ENCODE measurements at regions not wholly inside any gene's neighbourhood (a gene's known extent, or its start where the extent isn't known, plus 50 kb on each side); places are given as distances from the start of the nearest gene placed in this dataset.
A peak's percentile ranks its signal among the peaks of the same experiment; 100 is the strongest.

DNA sequence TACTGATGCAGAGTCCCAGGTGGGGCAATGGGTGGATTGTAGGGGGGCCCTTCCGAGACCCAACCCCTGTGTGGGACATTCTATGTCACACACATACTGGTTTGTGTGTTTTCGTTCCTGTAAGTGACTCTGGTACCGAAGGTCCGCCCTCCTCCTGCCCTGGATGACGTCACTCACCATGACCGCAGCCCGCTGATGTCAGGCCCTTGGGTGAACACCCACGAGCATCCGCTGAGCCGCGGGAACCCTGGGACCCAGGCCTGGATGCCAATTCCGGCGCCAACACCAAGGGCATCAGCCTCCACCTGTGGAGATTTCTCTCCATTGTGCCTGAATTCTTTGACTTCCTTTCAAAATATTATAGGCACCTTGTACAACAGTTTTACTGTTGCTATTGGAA, 184.3 kb downstream of the MTRR start:
- DNase-seq, result no peak

DNA sequence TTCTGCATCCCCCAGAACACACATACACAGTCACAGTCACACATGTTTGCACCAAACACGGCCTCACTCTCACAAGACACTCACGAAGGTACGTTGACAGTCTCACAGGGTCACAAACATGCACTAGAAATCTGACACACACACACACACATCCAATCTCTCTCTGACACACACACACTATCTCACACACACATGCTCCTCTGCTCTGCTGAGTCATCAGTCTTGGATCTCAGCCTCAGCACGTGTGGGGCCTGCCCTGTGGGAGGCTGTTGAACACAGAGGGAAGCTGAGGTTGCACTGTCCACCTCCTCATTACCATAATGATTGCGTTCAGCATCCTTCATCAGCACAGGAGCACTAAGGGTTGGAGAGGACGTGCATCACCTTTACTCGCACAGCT, 188.8 kb downstream of the MTRR start:
- DNase-seq, result no peak

DNA sequence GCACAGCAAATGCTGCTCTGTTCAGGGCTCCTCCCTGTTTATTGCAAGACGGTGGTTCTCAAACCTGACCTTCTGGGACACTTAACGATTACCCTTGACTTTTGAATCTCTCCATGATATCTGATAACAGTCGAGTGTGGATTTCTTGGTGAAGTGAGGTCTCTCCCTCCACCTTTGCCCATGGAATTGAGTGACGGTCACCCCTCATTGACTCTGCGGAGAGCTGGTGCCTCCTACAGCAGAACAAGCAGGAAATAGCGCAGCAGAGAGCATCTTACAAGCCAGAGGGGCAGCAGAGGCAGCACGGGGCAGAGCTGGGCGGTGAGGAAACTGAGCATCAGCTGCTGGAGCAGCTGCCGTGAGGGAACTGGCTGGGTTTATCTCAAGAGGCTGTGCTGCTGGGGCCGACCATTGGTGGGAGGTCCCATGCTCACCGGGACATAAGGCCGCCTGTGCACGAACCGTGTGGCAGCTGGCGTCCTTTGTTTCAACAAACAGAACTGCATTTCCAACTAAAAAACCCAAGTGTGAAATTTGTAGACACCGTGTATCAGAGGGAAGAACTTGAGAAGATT, 189.8 kb downstream of the MTRR start:
- DNase-seq, result no peak

GRCh38 chr5:8059337-8059736, 190.4 kb downstream of the MTRR start:
- no peak for DNase-seq

GRCh38 chr5:8060235-8060952, 191.4 kb downstream of the MTRR start:
- DNase-seq, result peak; percentile 43

DNA sequence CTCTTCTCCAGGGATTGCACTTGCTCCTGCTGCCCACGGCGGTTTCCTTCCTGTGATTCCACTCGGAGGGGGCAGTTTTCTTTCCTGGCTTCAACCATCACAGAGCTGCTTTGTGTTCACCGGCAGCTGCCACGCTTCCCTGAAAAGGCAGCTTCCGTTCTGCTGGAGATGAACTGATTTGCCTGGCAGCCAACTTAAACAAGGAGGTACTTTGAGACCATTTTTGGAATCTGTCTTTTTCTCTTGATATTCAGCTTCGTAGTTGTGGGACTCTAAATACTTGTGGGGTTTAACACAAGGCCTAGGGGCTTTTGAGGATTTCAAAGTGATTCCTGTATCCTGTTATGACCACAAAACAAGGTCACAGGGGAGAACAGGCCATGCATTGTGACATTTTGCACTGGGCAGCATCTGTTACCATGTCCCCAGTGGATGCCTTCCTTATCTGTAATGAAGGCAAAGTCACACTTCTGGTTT, 192.0 kb downstream of the MTRR start:
- peak; percentile 1 for DNase-seq

GRCh38 chr5:8062521-8062920, 193.6 kb downstream of the MTRR start:
- no peak for DNase-seq

- DNase-seq, result no peak
Observed at GRCh38 chr5:8068078-8068477, 199.1 kb downstream of the MTRR start.

GRCh38 chr5:8070138-8070537, 201.2 kb downstream of the MTRR start:
- no peak for DNase-seq

- DNase-seq, result no peak
Observed at GRCh38 chr5:8079056-8079455, 210.1 kb downstream of the MTRR start.

GRCh38 chr5:8081179-8081578, 212.2 kb downstream of the MTRR start:
- no peak for DNase-seq

DNA sequence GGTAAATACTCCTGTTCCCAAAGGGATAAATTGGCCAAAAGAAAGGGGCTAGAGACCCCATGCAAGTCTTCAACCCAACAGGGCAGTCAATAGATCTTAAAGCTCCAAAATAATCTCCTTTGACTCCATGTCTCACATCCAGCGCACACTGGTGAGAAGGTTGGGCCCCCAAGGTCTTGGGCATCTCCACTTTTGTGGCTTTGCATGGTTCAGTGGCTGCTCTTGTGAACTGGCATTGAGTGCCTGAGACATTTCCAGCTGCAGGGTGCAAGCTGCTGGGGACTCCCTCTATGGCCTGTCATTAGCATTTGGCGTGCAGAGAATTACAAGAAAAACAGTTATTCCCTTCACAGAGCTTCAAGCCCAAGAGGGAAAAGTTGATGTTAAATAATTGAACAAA, 224.7 kb downstream of the MTRR start:
- no peak for DNase-seq

DNA sequence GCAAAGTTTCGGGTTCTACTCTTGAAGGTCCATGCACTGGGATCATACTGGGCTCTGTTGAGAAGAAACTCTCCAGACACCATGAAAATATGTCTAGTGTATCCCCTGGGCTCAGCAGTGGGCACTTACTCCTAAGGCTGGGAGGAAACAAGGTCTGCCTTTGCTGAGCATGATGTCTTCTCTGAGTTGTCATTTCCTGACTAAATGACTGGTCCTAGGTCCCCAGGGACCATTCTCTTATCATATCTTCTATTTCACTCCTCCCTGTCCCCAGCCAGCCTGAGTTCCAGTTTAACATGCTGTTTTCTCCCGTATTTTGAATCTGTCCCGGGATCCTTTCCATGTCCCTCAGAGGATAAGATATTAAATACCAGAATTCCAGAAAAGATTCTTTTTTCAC, 225.4 kb downstream of the MTRR start:
- DNase-seq, result no peak

DNA sequence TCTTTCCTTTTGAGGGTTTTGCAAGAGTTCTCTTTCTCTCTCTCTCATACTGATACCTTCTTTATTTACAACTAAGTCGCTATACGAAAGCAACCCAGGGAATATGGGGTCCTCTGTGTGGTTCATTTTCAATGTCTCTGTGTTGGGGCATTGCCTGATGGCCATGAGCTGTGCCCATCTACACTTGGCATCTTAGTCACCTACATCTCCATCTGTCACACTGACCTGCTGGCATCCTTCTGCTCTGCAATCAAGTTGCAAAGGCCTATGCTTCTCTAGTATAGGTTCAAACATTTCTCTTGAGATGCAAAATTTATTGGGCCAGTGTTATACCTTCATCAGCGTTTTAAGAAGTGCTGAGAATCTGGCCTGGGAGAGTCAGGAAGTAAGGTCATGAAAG, 228.2 kb downstream of the MTRR start:
- DNase-seq, result no peak

DNA sequence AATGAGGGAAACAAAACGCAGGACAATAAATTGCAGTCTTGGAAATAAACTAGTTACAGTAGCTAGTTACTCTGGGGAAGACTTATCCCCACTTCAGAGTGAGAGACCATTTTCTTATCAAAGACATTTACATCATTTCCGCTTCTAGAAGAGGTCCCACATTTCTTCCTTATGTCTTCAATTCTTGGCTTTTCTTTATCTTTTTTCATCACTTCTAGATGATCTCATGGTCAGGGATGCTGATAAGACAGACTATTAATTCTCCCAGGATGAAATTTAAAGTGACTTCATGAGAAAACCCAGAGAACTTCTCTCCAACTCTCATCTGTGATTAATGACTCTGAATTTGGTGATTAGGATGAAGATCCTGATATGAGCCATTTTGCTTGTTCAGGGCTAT, 229.1 kb downstream of the MTRR start:
- DNase-seq, result no peak

- DNase-seq, result no peak
Observed at GRCh38 chr5:8102714-8103113, 233.8 kb downstream of the MTRR start.

GRCh38 chr5:8114597-8115266, 245.8 kb downstream of the MTRR start:
- DNase-seq, result no peak

DNA sequence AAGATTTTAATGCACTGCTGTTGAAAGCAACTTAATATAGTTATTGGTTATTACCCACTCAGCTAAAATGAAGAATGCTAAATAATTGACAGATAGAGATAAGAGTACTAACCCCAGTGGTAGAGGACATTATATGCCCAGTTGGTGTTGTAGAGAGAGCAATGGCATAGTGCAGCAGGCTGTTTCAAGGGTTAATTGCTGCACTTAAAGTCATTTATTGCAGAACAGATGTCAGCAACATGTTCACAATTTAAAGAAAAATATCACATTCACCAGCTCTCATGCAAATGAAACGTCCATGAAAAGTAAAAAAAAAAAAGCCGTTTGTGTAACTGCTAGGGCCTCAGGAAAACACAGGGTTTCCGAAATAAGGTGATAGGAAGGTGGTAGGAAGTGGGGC, 254.6 kb downstream of the MTRR start:
- no peak for DNase-seq

DNA sequence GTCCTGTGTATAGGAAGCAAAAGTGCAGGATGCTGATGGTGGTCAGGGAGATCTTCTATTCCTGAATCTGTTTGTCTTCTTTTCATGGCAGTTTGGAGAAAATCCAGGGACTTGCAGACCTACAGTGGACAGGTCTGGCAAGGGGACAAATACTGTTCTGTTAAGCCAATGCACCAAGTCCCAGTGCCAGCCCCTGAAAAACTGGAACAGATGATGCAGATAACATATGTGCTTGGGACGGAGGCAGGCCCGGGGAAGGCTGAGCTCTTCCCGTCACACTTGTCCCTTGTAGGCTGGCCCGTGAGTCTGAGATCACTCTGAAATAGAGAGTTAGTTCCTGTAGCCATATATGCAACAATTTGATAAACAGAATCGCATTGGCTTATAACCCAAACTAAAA, 265.7 kb downstream of the MTRR start:
- DNase-seq, result no peak

DNA sequence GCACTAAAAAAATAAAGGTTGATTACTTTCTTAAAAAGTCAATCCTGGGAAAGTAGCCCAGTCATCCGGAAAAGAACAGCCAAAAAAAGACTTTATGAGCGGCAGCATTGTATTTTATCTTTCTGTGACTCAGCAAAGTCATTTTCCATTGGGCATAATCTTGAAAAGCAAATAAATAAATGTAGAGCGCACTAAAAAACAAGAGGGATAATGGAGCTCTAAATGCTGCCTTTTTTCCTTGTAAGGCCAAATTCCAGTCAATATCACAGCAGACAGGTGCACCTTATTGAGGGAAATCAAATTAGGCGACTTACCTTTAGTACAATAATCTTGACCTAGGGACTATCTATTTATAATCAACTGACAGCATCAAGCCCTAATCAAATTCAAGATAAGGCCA, 266.8 kb downstream of the MTRR start:
- DNase-seq, result no peak

- DNase-seq, result no peak
Observed at GRCh38 chr5:8136271-8136670, 267.3 kb downstream of the MTRR start.

- no peak for DNase-seq
Observed at GRCh38 chr5:8137941-8138550, 269.1 kb downstream of the MTRR start.

DNA sequence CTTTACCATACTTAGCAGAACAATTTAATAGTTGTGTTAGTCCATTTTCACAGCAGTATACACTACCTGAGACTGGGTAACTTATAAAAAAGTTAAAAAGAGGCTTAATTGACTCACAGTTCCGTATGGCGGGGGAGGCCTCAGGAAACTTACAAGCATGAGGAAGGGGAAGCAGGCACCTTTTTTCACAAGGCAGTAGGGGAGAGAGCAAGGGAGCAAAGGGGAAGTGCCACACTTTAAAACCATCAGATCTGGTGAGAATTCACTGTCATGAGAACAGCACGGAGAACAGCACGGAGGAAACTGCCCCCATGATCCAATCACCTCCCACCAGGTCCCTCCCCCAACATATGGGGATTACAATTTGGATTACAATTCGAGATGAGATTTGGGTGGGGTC, 269.9 kb downstream of the MTRR start:
- peak; percentile 31 for DNase-seq

DNA sequence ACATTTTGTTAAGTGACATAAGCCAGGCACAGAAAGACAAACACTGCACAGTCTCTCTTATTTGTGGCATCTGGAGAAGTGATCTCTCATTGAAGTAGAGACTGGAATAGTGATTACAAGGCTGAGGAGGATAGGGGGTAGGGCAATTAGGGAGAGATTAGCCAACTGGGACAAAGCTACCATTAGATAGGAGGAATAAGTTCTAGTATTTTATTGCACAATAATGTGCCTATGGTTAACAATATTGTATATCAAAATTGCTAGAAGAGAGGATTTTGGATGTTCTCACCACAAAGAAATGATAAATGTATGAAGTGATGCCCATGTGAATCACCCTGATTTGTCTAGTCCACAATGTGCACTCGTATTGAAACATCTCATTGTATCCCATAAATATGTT, 281.8 kb downstream of the MTRR start:
- no peak for DNase-seq

Data from MV-4-11 (cell line).